ENCODE measurements at regions not wholly inside any gene's neighbourhood (a gene's known extent, or its start where the extent isn't known, plus 50 kb on each side); places are given as distances from the start of the nearest gene placed in this dataset.

- TF ChIP-seq EZH2 (IDR thresholded peaks at IDR 0.05; ENCODE audit: insufficient read depth, low read length) (no peak), CTCF (IDR thresholded peaks at IDR 0.05; ENCODE audit: insufficient read depth, low read depth, low read length) (no peak)
Observed at GRCh38 chr2:175342085-175342484, 160.6 kb upstream of the ATP5MC3 start.
